ENCODE measurements at regions not wholly inside any gene's neighbourhood (a gene's known extent, or its start where the extent isn't known, plus 50 kb on each side); places are given as distances from the start of the nearest gene placed in this dataset.
A peak's percentile ranks its signal among the peaks of the same experiment; 100 is the strongest.

- no peaks in the 10 kb centered on the region for H3K4me1 ChIP-seq (ENCODE audit: insufficient read depth)
- no peak overlapping the region for H3K4me3 ChIP-seq (ENCODE audit: low read depth, low read length)
- DNase-seq (ENCODE audit: extremely low spot score), result no peak
- 87% methylated on average over 15 of the region's 15 CpGs for WGBS
- no peak overlapping the region for H3K27ac ChIP-seq (ENCODE audit: low read depth)
- no peaks in the 10 kb centered on the region for H3K36me3 ChIP-seq (ENCODE audit: insufficient read depth)
These were observed 74.7 kb upstream of the WNT11 start for GRCh38 chr11:76280882-76281557.

- no peak for DNase-seq (ENCODE audit: extremely low spot score)
- H3K27ac ChIP-seq (ENCODE audit: low read depth), result no peak overlapping the region
- H3K4me1 ChIP-seq (ENCODE audit: insufficient read depth), result no peaks in the 10 kb centered on the region
- H3K4me3 ChIP-seq (ENCODE audit: low read depth, low read length), result no peak overlapping the region
- H3K36me3 ChIP-seq (ENCODE audit: insufficient read depth), result no peaks in the 10 kb centered on the region
- 80% methylated on average over 16 of the region's 16 CpGs for WGBS
These were observed 74.0 kb upstream of the WNT11 start for GRCh38 chr11:76280151-76280881.

GRCh38 chr11:76279646-76280045 is 73.3 kb upstream of the WNT11 start:
- Histone ChIP-seq H3K36me3 (ENCODE audit: insufficient read depth) (no peaks in the 10 kb centered on the region), H3K4me3 (ENCODE audit: low read depth, low read length) (no peak overlapping the region), H3K4me1 (ENCODE audit: insufficient read depth) (no peaks in the 10 kb centered on the region), H3K27ac (ENCODE audit: low read depth) (no peak overlapping the region)
- 81% methylated on average over 7 of the region's 7 CpGs for WGBS
- DNase-seq (ENCODE audit: extremely low spot score), result no peak

DNA sequence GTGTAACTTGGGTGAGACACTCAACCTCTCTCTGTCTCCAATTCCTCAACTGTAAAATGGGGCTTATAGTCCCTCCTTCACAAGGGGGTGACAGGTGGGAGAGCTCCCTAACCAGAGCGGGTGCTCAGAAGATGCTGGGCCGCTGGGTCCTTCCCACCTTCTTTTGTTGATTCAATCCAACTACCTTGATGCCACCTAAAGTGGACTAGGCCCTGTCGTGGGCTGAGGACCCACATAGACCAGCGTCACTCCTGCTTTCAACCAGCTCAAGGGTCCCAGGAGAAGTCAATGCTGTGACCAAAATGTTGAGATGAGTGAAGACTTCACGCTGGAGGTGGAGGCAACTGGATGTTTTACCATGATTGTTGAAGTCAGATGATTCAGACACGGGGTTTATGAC is 72.7 kb upstream of the WNT11 start:
- no peak for DNase-seq (ENCODE audit: extremely low spot score)
- Histone ChIP-seq H3K27ac (ENCODE audit: low read depth) (no peak overlapping the region), H3K4me1 (ENCODE audit: insufficient read depth) (no peaks in the 10 kb centered on the region), H3K36me3 (ENCODE audit: insufficient read depth) (no peaks in the 10 kb centered on the region), H3K4me3 (ENCODE audit: low read depth, low read length) (no peak overlapping the region)
- 96% methylated on average over 6 of the region's 6 CpGs for WGBS

DNA sequence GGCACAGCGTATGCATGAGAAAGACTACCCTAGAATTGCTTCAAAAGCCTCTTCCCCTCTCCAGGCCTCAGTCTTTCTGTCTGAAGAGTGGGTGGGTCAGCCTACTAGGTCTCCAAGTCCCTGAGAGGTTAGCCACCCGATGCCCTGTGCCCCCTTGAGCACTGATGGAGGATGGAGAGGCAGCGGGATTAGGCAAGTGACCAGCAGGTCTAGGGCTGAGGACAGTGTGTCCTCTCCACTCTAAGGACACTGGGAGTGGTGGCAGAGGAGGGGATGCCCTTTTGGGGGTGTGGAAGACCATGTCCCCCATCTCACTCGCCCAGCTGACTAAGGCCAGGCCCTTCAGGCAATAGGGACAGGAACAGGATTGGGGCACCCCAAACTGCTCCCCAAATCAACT is 72.2 kb upstream of the WNT11 start:
- Histone ChIP-seq H3K4me3 (ENCODE audit: low read depth, low read length) (no peak overlapping the region), H3K27ac (ENCODE audit: low read depth) (no peak overlapping the region), H3K36me3 (ENCODE audit: insufficient read depth) (no peaks in the 10 kb centered on the region), H3K4me1 (ENCODE audit: insufficient read depth) (no peaks in the 10 kb centered on the region)
- DNase-seq (ENCODE audit: extremely low spot score), result no peak
- 95% methylated on average over 4 of the region's 4 CpGs for WGBS

- Histone ChIP-seq H3K4me3 (ENCODE audit: low read depth, low read length) (no peak overlapping the region), H3K4me1 (ENCODE audit: insufficient read depth) (no peaks in the 10 kb centered on the region), H3K36me3 (ENCODE audit: insufficient read depth) (no peaks in the 10 kb centered on the region), H3K27ac (ENCODE audit: low read depth) (no peak overlapping the region)
- no peak for DNase-seq (ENCODE audit: extremely low spot score)
- 87% methylated on average over 25 of the region's 25 CpGs for WGBS
These were observed 71.2 kb upstream of the WNT11 start for GRCh38 chr11:76277298-76278175.

- H3K4me3 ChIP-seq (ENCODE audit: low read depth, low read length), result no peak overlapping the region
- no peak for DNase-seq (ENCODE audit: extremely low spot score)
- 95% methylated on average over 4 of the region's 4 CpGs for WGBS
- no peak overlapping the region for H3K27ac ChIP-seq (ENCODE audit: low read depth)
- no peaks in the 10 kb centered on the region for H3K4me1 ChIP-seq (ENCODE audit: insufficient read depth)
- H3K36me3 ChIP-seq (ENCODE audit: insufficient read depth), result no peaks in the 10 kb centered on the region
These were observed 70.5 kb upstream of the WNT11 start for GRCh38 chr11:76276781-76277155.

- DNase-seq (ENCODE audit: extremely low spot score), result no peak
- WGBS, result 81% methylated on average over 9 of the region's 9 CpGs
- H3K4me1 ChIP-seq (ENCODE audit: insufficient read depth), result no peaks in the 10 kb centered on the region
- H3K27ac ChIP-seq (ENCODE audit: low read depth), result no peak overlapping the region
- no peaks in the 10 kb centered on the region for H3K36me3 ChIP-seq (ENCODE audit: insufficient read depth)
- no peak overlapping the region for H3K4me3 ChIP-seq (ENCODE audit: low read depth, low read length)
These were observed 69.9 kb upstream of the WNT11 start for GRCh38 chr11:76276046-76276780.

- DNase-seq (ENCODE audit: extremely low spot score), result no peak
- Histone ChIP-seq H3K27ac (ENCODE audit: low read depth) (no peak overlapping the region), H3K36me3 (ENCODE audit: insufficient read depth) (no peaks in the 10 kb centered on the region), H3K4me1 (ENCODE audit: insufficient read depth) (no peaks in the 10 kb centered on the region), H3K4me3 (ENCODE audit: low read depth, low read length) (no peak overlapping the region)
- WGBS, result 94% methylated on average over 7 of the region's 7 CpGs
These were observed 69.1 kb upstream of the WNT11 start for GRCh38 chr11:76275446-76275845.

DNA sequence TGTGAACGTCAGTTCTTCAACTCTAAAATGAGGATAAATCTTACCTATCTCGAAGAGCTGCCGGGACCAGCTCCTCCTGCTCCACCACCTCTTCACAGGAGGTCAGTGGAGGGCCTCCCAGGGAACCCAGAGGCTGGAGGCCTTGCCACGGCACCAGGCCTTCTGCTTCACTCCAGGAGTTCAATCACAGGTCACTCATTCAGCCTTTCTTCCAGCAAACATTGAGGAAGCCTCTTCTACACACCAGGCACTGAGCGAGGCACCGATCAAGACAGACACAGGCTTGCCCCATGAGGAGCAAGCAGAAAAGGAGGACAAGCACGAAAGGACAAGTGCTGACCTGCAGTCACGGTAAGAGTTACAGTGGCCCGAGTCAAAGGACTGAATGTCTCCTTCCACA is 64.8 kb upstream of the WNT11 start:
- H3K4me3 ChIP-seq (ENCODE audit: low read depth, low read length), result no peak overlapping the region
- H3K27ac ChIP-seq (ENCODE audit: low read depth), result no peak overlapping the region
- DNase-seq (ENCODE audit: extremely low spot score), result no peak
- H3K4me1 ChIP-seq (ENCODE audit: insufficient read depth), result no peaks in the 10 kb centered on the region
- no peaks in the 10 kb centered on the region for H3K36me3 ChIP-seq (ENCODE audit: insufficient read depth)
- WGBS, result 83% methylated on average over 9 of the region's 9 CpGs

GRCh38 chr11:76270389-76270788 is 64.1 kb upstream of the WNT11 start:
- Histone ChIP-seq H3K36me3 (ENCODE audit: insufficient read depth) (no peaks in the 10 kb centered on the region), H3K4me1 (ENCODE audit: insufficient read depth) (no peaks in the 10 kb centered on the region), H3K27ac (ENCODE audit: low read depth) (no peak overlapping the region), H3K4me3 (ENCODE audit: low read depth, low read length) (no peak overlapping the region)
- DNase-seq (ENCODE audit: extremely low spot score), result no peak
- WGBS, result 42% methylated on average over 1 of the region's 1 CpG

DNA sequence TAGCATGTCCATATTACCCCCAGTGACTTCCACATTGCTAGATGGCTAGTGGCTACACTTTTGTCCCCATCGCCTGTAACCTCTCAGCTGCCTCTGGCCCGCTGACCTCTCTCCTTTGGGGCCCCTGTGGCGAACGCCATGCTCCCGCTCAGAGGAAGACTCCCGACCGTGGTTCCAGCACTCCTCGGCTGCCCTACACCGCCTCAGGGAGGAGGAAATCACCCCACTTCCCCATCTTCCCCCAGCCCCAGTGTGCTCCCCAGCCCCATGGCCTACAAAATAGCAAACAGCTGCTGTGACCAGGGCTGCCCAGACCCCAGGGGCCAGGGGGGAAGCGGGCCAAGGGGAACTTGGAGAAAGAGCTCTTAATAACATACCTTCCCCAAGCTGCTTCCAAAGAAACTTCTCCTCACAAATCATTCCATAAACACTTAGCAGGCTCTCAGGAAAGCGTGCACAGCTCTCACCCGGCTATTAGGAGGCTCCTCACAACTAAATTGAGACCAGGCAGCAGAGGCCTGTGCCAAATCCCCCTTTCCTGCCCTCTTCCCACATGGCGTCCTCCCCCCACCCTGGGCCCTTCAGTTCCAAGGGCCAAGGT is 63.5 kb upstream of the WNT11 start:
- no peaks in the 10 kb centered on the region for H3K4me1 ChIP-seq (ENCODE audit: insufficient read depth)
- H3K27ac ChIP-seq (ENCODE audit: low read depth), result no peak overlapping the region
- H3K36me3 ChIP-seq (ENCODE audit: insufficient read depth), result no peaks in the 10 kb centered on the region
- DNase-seq (ENCODE audit: extremely low spot score), result peak; percentile 28
- 72% methylated on average over 13 of the region's 13 CpGs for WGBS
- H3K4me3 ChIP-seq (ENCODE audit: low read depth, low read length), result no peak overlapping the region

DNA sequence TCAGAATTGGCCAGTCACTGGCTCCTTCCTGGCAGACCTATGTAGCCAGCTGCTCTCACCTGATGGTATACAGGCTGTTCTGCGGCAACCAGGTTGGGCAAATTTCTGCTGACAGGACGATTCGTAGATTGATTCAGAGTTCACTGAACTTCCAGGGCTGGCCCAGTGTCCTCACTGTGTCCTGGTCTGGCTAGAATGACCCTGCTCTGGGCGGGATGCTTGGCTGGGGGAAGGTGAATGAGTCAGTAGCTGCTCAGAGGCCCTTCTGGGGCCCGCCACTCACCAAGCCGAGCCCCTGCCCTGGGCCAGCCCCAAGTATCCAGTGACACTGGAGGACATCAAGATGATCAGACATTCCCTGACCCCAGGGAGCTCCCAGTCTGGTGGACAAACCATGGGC is 62.9 kb upstream of the WNT11 start:
- WGBS, result 87% methylated on average over 6 of the region's 6 CpGs
- no peaks in the 10 kb centered on the region for H3K4me1 ChIP-seq (ENCODE audit: insufficient read depth)
- H3K4me3 ChIP-seq (ENCODE audit: low read depth, low read length), result no peak overlapping the region
- no peak for DNase-seq (ENCODE audit: extremely low spot score)
- no peaks in the 10 kb centered on the region for H3K36me3 ChIP-seq (ENCODE audit: insufficient read depth)
- H3K27ac ChIP-seq (ENCODE audit: low read depth), result no peak overlapping the region
